ENCODE measurements at regions not wholly inside any gene's neighbourhood (a gene's known extent, or its start where the extent isn't known, plus 50 kb on each side); places are given as distances from the start of the nearest gene placed in this dataset.

GRCh38 chr5:168172760-168173223 lies 118.7 kb upstream of the WWC1 start:
- TF ChIP-seq, protein P1, sequence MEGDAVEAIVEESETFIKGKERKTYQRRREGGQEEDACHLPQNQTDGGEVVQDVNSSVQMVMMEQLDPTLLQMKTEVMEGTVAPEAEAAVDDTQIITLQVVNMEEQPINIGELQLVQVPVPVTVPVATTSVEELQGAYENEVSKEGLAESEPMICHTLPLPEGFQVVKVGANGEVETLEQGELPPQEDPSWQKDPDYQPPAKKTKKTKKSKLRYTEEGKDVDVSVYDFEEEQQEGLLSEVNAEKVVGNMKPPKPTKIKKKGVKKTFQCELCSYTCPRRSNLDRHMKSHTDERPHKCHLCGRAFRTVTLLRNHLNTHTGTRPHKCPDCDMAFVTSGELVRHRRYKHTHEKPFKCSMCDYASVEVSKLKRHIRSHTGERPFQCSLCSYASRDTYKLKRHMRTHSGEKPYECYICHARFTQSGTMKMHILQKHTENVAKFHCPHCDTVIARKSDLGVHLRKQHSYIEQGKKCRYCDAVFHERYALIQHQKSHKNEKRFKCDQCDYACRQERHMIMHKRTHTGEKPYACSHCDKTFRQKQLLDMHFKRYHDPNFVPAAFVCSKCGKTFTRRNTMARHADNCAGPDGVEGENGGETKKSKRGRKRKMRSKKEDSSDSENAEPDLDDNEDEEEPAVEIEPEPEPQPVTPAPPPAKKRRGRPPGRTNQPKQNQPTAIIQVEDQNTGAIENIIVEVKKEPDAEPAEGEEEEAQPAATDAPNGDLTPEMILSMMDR (IDR thresholded peaks at IDR 0.05), result no peak
- no peak for TF ChIP-seq POLR2A (IDR thresholded peaks at IDR 0.05)
